Kidney tubule cell (primary cell): ENCODE measurements at regions not wholly inside any gene's neighbourhood (a gene's known extent, or its start where the extent isn't known, plus 50 kb on each side); places are given as distances from the start of the nearest gene placed in this dataset.
"Not testable (repeated sequence)": the region's sequence is repeated elsewhere in the genome, so short reads cannot be mapped to it uniquely, and the experiment has no call there.

Source experiments
- DNase-seq: peaks from one replicate; pipeline ENCODE4 v3.0.0-alpha.2; 2018; ENCODE audit warnings: low spot score

DNA sequence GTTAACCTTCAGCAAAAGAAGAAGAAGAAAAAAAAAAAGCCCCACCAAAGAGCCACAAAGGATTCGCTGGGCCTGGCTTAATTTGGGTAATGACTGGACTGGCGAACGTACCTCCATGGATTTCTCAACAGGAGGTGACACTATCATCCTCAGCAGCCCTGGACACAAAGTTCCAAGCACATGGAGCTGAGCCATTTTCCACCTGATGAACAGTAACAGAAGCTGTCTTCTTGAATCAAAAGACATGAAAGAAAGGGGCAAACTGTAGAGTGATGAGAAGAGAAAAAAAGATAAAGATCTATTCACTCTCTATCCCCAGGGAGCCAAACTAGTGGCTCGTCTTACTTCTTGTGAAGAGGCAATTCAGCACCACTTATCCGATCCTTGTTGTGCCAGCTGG lies 150.2 kb upstream of the TRPM3 start:
- no peak for DNase-seq

DNA sequence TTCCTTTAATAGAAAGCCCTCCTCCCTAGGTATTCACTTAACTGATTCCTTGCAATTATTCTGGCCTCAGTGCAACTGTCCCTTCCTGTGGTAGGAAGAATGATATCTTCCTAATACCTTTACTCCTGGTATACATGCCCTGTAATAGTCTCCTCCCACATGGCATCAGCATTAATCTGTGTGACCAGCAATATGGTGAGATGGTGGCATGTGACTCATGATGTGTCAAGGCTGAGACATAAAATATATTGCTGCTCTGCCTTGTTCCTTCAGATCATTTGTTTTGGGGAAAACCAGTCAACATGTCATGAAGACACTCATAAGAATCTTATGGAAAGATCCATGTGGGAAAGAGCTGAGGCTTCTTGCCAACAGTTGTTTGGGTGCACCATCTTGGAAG lies 149.1 kb upstream of the TRPM3 start:
- peak; percentile 64 for DNase-seq

DNA sequence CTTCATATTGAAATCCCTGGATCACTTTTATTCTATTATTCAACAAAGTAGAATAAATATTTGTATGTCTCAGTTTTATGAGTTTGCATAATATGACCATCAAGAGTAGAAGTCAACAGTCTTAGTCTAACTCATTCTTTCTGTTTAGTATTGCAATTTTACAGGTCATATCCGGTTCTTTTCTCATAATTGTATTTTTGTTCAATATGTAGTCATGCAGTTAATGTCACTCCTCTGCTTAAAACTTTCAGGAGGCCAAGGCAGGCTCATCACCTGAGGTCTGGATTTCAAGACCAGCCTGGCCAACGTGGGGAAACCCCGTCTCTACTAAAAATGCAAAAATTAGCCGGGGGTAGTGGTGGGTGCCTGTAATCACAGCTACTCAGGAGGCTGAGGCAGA lies 148.4 kb upstream of the TRPM3 start:
- no peak for DNase-seq

DNA sequence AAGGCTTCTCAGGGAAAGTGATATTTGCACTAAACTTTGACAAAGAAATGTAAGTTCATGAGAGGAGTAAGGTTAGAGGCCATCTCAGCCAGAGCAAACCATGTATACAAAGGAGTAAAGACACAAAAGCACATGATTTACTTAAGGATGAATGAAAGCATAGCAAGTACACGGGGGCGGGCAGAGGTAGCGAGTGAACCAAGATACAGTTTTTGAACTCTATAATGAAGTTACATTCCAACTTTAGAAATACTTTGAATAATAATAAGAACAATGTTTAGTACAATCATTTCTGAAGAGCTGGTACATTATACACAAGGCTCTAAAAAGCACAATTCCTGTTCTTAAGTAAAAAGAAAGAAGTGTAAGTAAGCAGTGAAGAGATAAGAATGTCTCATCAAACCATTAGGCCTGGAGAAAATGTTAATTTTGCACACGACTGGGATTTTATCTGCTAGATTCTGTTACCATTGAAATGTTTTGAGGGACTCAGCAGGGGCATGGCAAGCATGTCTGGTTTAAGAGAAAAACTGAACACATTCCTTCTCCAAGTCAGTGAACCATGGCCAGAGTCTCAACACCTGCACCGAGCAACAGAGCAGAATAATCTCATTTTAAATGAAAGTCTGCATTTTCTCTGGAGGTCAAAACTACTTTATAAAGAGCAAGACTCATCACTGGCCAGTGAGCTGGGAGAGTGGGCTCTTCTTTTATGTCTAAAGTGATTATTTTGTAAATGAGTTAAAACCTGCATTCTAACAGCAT lies 147.6 kb upstream of the TRPM3 start:
- DNase-seq = peak; percentile 8

DNA sequence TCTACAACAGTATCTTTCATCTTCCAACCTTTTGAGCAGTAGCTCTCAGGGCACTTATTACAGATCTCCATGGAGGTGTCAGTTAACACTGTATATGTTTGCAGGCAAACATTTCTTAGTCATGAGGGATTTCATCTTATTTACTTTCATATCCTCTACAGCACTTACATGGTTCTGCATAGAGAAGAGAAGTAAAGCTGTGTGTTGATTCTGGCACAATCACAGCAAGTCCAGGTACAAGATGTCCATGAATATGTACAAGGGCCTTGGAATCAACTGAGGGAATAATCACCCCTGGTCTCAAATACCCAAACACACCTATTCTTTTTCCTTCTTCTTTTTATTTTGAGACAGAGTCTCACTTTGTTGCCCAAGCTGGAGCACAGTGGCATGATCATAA lies 142.0 kb upstream of the TRPM3 start:
- DNase-seq = no peak

DNA sequence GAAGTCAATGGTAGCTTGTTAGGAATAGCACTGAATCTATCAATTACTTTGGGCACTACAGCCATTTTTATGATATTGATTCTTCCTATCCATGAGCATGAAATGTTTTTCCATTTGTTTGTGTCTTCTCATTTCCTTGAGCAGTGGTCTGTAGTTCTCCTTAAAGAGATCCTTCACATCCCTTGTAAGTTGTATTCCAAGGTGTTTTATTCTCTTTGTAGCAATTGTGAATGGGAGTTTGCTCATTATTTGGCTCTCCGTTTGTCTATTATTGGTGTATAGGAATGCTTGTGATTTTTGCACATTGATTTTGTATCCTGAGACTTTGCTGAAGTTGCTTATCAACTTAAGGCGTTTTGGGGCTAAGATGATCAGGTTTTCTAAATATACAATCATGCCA lies 139.0 kb upstream of the TRPM3 start:
- DNase-seq = not testable (repeated sequence)

DNA sequence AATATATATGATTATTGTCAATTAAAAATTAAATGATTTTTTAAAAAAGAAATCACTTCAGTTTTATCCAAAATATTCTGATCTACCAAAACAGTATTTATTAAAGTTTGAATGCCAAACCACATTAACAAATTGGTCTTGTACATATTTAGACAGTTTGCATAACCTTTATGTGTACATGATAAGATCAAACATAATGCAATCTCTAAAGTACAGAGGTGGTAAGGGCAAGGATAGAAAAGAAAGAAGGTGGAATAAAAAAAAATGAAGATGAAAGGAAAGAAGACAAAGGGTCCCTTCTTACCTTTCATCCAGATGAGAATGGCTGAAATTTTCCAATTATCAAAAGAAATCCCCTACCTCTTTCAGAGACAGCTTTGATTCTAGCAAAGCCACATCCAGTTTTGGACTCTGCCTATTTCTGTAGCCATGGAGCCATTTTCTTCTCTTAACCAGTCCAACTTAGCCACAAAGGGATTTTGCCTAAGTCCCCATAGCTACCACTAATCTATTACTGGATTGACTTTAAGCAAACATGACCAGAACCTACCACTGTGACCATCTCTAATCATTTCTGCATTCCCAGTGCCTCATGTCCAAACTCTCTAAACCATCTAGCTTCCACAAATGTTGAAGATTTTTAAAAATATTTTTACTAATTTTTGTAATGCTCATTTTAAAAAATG lies 133.3 kb upstream of the TRPM3 start:
- DNase-seq = no peak

DNA sequence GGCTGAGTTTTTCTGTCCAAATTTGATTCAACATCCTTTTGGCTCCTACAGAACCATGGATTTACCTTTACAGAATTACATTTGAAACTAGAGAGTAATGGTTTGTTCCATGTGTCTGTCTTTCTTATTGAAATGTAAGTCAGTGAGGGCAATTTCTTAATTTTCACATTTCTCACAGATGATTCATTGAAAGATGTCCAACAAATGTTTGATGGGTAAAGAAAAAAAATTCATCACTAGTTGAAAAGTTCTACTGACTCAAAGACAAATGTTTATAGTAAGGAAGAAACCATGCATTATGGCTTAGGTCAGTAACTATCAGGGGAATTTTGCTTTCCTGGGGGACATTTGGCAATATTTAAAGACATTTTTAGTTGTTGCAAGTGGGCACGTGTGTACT lies 131.6 kb upstream of the TRPM3 start:
- DNase-seq = no peak

DNA sequence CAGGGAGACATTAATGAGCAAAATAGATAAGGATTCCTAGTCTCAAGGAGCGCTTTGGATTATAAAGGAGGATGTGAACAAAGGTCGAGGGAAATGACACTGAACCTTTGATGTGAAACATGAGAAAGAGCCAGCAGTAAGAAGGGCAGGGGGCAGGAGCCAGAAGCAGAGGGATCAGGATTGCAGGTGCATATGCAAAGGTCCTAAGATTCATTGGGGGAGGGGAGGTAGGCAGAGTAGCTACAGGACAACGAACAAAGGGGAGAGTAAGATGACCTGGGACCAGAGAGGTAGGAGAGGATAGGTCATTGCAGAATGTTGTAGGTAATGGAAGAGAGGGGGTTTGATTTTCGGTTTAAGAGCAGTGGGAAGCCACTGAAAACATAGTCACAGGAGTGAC lies 129.2 kb upstream of the TRPM3 start:
- DNase-seq = no peak

DNA sequence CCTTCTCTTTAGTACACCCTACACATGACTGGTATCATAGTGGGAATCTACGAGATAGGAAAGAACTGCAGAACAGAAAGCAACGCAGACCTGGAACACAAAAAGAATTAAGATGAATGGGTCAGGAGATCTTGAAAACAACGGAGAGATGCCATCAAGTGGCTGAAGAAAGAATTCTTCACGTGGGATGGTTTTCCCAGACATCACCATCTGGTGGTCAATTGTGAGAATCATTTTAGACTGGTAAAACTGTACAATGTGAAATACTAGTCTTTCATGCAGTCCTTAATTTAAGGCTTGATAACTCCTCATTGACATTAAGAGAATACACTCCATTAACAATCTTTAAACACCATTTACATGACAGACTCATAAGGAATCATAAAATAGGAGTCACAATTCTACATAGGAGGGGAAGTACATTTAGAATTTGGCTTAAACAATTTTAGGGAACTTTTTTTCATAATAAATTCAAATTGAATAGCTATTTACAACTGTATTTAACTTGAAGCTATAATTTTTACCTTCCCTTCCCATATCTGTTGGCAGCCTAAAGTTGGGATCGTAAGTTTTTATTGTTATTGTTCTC lies 128.4 kb upstream of the TRPM3 start:
- DNase-seq = peak; percentile 67

DNA sequence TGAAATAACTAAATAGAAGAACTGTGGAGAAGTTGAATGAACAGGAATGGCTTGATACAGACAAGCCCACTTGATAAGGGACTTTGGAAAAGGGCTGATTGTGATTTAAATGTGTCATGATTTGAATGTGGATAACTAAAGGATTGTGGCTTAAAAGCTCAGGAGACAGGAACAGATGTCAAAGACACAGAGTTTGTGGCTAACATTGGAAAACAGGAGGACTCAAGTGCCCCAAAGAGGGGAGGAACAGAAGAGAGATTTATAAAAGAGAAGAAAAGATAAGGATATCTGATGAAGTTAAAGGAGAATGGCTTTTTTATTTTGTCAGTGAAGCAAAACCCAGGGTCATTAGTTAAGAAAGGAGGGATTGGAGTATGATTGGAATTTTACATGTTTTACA lies 124.2 kb upstream of the TRPM3 start:
- DNase-seq = no peak

DNA sequence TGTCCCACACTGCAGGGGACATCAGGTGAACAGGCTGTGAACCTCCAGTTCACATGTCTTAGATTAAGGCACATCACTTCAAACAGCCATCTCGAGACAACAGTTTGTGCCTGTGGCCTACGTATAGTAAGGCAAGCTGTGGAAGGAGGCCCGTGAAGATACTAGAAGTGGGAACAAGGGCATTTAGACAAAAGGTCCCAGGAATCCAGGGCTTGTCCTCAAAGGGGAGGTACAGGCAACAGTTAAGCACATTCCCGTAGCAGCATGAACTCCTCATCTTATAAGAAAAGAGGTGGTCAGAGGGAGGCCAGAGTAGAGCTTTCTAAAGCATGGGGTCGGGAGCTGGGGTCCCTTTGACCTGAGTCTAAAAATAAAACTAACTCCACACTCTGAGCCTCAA lies 122.5 kb upstream of the TRPM3 start:
- no peak for DNase-seq

DNA sequence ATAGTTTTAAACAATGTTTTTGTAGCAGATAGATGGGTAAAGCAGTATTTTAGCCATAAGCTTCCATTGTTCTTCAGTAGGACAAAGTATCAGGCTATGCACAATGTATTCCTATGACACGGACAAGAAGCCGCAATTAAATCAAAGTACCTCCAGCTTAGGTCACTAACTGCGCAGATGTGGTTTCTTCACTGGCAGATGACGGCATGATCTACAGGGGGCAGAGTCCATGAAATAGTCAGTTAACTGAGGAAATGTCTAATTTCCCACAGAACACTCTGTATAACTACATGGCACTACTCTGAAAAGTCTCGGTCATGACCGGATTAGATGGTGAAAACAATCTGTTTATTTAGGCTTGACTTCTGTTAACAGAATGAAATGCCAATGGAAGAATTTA lies 120.7 kb upstream of the TRPM3 start:
- DNase-seq = no peak

DNA sequence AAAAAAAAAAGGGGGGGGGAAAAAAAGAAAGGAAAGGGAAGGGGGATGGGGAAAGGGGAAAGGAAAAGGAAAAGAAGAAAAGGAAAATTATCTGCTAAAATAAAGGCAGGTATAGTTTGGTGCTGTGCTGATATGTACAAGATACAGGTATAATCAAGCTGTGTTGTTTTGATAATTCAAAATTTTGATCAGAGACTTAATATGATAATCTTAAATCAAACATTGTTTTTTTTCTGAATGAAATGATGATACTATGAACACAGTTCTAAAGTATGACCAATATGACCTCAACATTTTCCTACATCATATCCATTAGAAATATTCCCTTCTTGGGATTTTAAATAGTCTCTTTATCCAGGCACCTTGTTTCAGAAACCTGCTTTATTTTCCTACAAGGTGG lies 115.6 kb upstream of the TRPM3 start:
- no peak for DNase-seq

DNA sequence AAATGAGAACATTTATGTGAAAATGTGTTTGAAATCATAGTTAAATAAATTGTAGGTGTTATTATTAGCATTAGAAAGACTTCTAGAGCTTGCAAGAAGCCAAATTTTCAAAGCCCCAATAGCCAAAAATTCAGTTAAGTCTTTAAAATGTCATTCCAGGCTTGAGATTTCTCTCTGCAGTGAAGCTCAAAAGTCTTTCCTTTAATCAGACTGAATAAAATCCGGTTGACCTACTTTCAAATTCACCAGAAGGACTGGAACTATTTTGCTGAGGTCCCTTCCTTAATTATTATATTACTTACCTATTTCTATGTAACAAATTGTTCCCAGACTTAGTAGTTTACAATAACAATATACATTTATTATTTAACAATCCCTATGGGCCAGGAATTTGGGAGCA lies 112.2 kb upstream of the TRPM3 start:
- DNase-seq = no peak

DNA sequence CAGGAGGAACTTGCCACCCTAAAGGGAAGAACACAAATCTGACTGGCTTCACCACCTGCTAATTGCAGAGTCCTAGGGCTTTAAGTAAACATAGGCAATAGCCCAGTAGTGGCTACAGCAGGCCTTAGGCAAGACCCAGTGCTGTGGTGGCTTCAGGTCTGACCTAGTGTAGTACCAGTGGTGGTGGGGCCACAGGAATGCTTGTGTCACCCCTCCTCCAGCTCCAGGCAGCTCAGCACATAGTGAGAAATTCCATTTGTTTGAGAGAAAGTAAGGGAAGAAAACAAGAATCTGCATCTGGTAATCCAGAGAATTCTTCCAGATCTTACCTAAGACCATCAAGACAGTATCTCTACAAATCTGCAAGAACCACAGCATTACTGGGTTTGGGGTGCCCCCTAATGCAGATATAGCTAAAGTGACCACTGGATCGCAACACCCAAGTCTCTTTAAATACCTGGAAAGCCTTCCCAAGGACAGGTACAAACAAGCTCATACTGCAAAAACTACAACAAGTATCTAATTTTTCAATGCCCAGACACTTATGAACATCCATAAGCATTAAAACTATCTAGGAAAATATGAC lies 102.6 kb upstream of the TRPM3 start:
- no peak for DNase-seq

DNA sequence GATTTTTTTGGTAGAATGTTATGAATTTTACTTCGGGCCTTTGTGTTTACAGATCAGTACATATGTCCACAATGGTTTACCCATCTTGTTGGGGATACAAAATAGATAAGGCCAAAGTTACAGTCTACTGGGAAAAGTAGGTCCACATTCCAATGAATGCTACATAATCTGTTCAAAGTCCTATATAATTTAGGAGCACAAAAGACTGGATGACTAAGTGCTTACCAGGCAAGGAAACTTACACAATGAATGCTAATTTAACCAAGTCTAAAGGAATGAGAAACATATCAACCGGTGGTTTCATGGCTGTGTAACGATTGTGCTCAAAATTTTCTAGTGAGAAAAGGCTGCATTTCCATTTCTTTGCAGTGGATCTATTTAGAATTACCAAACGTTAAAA lies 97.4 kb upstream of the TRPM3 start:
- no peak for DNase-seq

DNA sequence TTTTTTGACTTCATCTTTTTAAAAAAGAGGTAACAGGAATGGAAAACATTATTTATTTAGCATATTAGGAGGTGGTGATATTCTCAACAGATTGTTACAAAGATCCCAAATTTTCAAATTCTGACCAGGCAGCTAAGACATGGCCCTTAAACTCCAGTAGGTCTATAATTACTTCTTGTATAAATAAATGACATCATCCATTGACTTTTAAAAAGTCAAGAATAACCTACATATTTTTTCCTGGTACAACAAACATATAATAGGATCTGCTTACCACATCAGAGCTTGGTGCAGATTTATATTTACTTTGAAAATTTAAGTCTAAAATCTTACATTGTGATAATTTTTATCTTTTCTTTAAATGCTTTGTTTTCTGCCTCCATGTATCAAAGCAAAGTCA lies 92.2 kb upstream of the TRPM3 start:
- no peak for DNase-seq

DNA sequence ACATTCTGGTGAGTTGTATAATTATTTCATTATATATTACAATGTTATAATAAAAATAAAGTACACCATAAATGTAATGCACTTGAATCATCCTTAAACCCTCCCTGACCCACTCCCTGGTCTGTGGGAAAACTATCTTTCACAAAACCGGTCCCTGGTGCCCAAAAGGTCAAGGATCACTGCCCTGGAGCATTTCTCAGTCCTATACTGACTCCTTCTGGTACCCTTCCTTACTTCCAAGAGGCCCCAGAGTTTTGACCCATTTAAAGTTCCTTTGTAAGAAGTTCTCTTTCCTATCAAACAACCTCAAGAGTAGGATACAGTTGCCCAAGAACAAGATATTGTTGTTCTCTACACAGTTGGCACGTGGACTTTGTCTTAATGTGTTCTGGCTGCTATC lies 88.9 kb upstream of the TRPM3 start:
- DNase-seq = no peak

DNA sequence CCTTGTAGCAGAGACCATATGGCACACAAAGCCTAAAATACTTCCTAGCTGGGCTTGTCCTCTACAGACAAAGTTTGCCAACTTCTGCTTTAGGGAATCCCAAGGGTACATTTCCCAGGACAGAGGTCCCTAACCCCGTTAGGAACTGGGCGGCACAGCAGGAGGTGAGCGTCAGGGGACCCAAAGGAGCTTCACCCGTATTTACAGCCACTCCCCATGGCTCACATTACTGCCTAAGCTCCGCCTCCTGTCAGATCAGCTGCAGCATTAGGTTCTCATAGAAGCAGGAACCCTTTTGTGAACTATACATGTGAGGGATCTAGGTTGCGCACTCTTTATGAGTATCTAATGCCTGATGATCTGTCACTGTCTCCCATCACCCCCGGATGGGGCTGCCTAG lies 88.5 kb upstream of the TRPM3 start:
- DNase-seq = no peak

DNA sequence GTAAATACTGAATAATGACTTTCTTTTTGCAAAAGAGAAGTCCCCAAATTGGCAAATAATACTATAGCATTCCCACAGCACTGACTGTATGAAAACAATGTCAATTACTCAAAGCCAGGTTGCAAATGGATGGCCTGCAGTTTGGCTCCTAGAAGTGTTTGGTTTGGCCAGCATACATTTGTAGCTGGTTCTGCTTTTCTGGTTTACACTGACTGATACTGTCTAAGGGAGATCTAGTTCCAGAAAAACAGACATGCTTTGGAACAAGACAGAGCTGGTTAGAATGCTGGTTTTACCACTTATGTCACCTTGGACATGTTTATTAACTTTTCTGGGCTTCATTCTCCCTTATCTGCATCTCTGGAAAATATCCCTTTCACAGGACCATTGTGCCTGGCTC lies 81.5 kb upstream of the TRPM3 start:
- DNase-seq = no peak

DNA sequence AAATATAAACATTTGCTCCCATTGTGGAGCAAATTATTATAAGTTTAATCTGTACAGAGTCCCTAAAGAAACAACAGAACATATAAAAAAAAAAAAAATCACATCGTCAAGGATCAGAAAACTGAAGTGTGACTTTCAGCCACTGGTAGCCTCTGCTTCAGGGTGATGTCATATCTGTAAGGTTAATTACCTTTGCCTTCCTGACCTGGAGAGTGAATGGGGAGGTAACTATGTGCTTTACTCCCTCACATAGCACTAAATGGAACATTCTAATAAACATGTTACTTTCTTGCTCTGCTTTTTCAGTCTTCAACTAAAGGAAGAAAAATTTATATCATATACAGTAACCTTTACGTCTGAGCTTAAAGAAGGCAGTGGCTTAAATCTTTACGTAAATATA lies 70.3 kb upstream of the TRPM3 start:
- DNase-seq = no peak

DNA sequence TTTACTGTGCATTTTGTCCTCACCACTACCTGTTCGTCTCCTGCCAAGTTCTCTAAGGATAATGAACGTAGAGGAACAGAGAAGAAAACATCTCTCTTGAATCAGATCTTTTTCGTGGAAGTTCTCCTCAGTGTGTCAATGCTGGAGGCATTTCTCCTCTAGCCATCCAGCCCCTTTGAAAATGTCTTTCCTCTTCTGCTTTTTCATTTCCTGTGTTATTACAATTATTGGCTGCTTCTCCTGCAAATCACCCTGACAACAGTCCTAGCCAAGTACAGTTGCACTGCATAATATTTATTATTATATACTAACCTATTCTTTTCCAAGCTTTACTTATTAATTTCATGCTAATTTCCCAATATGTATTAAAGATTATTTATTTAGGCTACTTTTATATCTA lies 61.8 kb upstream of the TRPM3 start:
- no peak for DNase-seq
